NCI-H2107 treated with DMSO at 0.1 percent for 48 hours (cell line): ENCODE measurements at regions not wholly inside any gene's neighbourhood (a gene's known extent, or its start where the extent isn't known, plus 50 kb on each side); places are given as distances from the start of the nearest gene placed in this dataset.
"Not testable (repeated sequence)": the region's sequence is repeated elsewhere in the genome, so short reads cannot be mapped to it uniquely, and the experiment has no call there.

Experiments used
- DNase-seq: peaks from one replicate; lab custom pipeline; 2025; ENCODE audit not compliant: unreplicated experiment; lab: John Stamatoyannopoulos, UW

- no peak for DNase-seq
Measured at GRCh38 chr12:114855678-114856077, 171.7 kb upstream of the TBX3 start.

GRCh38 chr12:114852976-114853529, 169.1 kb upstream of the TBX3 start:
- DNase-seq = no peak

- no peak for DNase-seq
Measured at GRCh38 chr12:114851981-114852380, 168.0 kb upstream of the TBX3 start.

GRCh38 chr12:114850661-114851275, 166.8 kb upstream of the TBX3 start:
- no peak for DNase-seq

GRCh38 chr12:114848666-114849065, 164.7 kb upstream of the TBX3 start:
- DNase-seq = no peak

- no peak for DNase-seq
Measured at GRCh38 chr12:114847441-114848035, 163.6 kb upstream of the TBX3 start.

- no peak for DNase-seq
Measured at GRCh38 chr12:114846771-114847170, 162.8 kb upstream of the TBX3 start.

GRCh38 chr12:114841557-114842251, 157.7 kb upstream of the TBX3 start:
- DNase-seq = no peak

- no peak for DNase-seq
Measured at GRCh38 chr12:114838480-114838879, 154.5 kb upstream of the TBX3 start.

GRCh38 chr12:114836609-114837008, 152.6 kb upstream of the TBX3 start:
- DNase-seq = no peak

- no peak for DNase-seq
Measured at GRCh38 chr12:114835031-114835430, 151.1 kb upstream of the TBX3 start.

- DNase-seq = no peak
Measured at GRCh38 chr12:114834621-114835020, 150.6 kb upstream of the TBX3 start.

GRCh38 chr12:114829833-114830232, 145.9 kb upstream of the TBX3 start:
- no peak for DNase-seq

GRCh38 chr12:114829244-114829643, 145.3 kb upstream of the TBX3 start:
- not testable (repeated sequence) for DNase-seq

- no peak for DNase-seq
Measured at GRCh38 chr12:114827461-114827860, 143.5 kb upstream of the TBX3 start.

GRCh38 chr12:114826244-114826643, 142.3 kb upstream of the TBX3 start:
- no peak for DNase-seq

GRCh38 chr12:114823724-114824123, 139.7 kb upstream of the TBX3 start:
- no peak for DNase-seq

GRCh38 chr12:114821570-114821969, 137.6 kb upstream of the TBX3 start:
- DNase-seq = no peak

- no peak for DNase-seq
Measured at GRCh38 chr12:114820796-114821195, 136.8 kb upstream of the TBX3 start.

GRCh38 chr12:114817571-114818425, 133.8 kb upstream of the TBX3 start:
- no peak for DNase-seq
